ENCODE measurements at regions not wholly inside any gene's neighbourhood (a gene's known extent, or its start where the extent isn't known, plus 50 kb on each side); places are given as distances from the start of the nearest gene placed in this dataset.

DNA sequence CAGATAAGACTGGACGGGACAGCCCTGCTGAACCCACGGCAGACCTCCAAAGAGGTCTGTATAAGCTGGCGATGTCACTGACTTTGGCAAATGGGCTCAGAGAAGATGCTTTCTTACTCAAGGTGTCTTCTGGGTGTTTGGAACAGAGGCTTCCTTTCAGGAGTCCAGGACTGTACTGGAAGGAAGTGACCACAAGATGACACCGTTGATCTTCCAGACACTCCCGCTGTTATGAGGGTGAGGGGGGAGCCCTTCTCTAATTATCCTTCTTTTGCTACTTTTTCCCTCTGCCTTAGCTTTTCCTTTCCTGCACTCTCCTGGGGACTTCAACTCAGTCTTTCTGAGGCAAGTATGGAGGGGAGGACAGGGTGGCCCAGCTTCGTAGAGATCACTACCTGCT, 65.2 kb upstream of the ZNF599 start:
- TF ChIP-seq, protein P1, sequence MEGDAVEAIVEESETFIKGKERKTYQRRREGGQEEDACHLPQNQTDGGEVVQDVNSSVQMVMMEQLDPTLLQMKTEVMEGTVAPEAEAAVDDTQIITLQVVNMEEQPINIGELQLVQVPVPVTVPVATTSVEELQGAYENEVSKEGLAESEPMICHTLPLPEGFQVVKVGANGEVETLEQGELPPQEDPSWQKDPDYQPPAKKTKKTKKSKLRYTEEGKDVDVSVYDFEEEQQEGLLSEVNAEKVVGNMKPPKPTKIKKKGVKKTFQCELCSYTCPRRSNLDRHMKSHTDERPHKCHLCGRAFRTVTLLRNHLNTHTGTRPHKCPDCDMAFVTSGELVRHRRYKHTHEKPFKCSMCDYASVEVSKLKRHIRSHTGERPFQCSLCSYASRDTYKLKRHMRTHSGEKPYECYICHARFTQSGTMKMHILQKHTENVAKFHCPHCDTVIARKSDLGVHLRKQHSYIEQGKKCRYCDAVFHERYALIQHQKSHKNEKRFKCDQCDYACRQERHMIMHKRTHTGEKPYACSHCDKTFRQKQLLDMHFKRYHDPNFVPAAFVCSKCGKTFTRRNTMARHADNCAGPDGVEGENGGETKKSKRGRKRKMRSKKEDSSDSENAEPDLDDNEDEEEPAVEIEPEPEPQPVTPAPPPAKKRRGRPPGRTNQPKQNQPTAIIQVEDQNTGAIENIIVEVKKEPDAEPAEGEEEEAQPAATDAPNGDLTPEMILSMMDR (conservative IDR thresholded peaks at IDR 0.05): peak; percentile 18; the same call in 1 of the 2 replicates
- TF ChIP-seq EZH2 (IDR thresholded peaks at IDR 0.05; ENCODE audit: low read depth): no peak

All from PC-9 (cell line).